Duodenal mucosa (tissue), 2 donors: ENCODE measurements at regions not wholly inside any gene's neighbourhood (a gene's known extent, or its start where the extent isn't known, plus 50 kb on each side); places are given as distances from the start of the nearest gene placed in this dataset.
"Not testable (repeated sequence)": the region's sequence is repeated elsewhere in the genome, so short reads cannot be mapped to it uniquely, and the experiment has no call there.

Source experiments
- H3K27ac ChIP-seq: one replicate; pipeline ENCODE4 v1.7.0; 2013; ENCODE audit warnings: low read depth, low read length
- H3K27me3 ChIP-seq, 2 donors: one replicate each; pipeline ENCODE4 v1.7.0; 2013; ENCODE audit warnings: low read length in 2 of 2, control low read depth in 1 of 2; ENCODE audit not compliant: insufficient read depth in 2 of 2, control insufficient read depth in 1 of 2
- H3K36me3 ChIP-seq, 2 donors: one replicate each; pipeline ENCODE4 v1.7.0; 2013; ENCODE audit warnings: low read length in 2 of 2, control low read depth in 1 of 2; ENCODE audit not compliant: insufficient read depth in 2 of 2, control insufficient read depth in 1 of 2
- H3K4me1 ChIP-seq, 2 donors: one replicate each; pipeline ENCODE4 v1.7.0; 2013; ENCODE audit warnings: low read length in 2 of 2, control low read depth in 1 of 2; ENCODE audit not compliant: insufficient read depth in 2 of 2, control insufficient read depth in 1 of 2
- H3K4me3 ChIP-seq, 2 donors: one replicate each; pipeline ENCODE4 v1.7.0; 2013; ENCODE audit warnings: low read length in 2 of 2, low read depth in 1 of 2
- H3K9ac ChIP-seq, 2 donors: one replicate each; pipeline ENCODE4 v1.7.0; 2013; ENCODE audit warnings: low read length in 2 of 2, low read depth in 1 of 2
- H3K9me3 ChIP-seq, 2 donors: one replicate each; pipeline ENCODE4 v1.7.0; 2013; ENCODE audit warnings: low read length in 2 of 2, control low read depth in 1 of 2; ENCODE audit not compliant: control insufficient read depth in 1 of 2

GRCh38 chr3:78249294-78249693 lies 1209.4 kb downstream of the ROBO2 start:
- H3K9ac ChIP-seq: no peak overlapping the region
- H3K27ac ChIP-seq: no peak overlapping the region
- peaks cover 6 to 14% of the 10 kb centered on the region in 2 donors for H3K9me3 ChIP-seq
- no peaks in the 10 kb centered on the region for H3K27me3 ChIP-seq
- no peak overlapping the region for H3K4me3 ChIP-seq
- no peaks in the 10 kb centered on the region for H3K4me1 ChIP-seq
- no peaks in the 10 kb centered on the region for H3K36me3 ChIP-seq

GRCh38 chr3:78253860-78254259 lies 1214.0 kb downstream of the ROBO2 start:
- no peaks in the 10 kb centered on the region for H3K36me3 ChIP-seq
- H3K4me3 ChIP-seq: no peak overlapping the region

GRCh38 chr3:78255403-78255802 lies 1215.5 kb downstream of the ROBO2 start:
- H3K4me3 ChIP-seq: no peak overlapping the region
- H3K27ac ChIP-seq: no peak overlapping the region
- H3K9me3 ChIP-seq: peaks cover 2 to 7% of the 10 kb centered on the region in 2 donors
- H3K27me3 ChIP-seq: no peaks in the 10 kb centered on the region
- H3K9ac ChIP-seq: no peak overlapping the region
- H3K4me1 ChIP-seq: no peaks in the 10 kb centered on the region
- no peaks in the 10 kb centered on the region for H3K36me3 ChIP-seq

More at GRCh38 chr3:78253860-78254259, 1214.0 kb downstream of the ROBO2 start:
- Histone ChIP-seq H3K27ac (no peak overlapping the region), H3K9me3 (peaks cover under 1 to 7% of the 10 kb centered on the region in 2 donors), H3K27me3 (no peaks in the 10 kb centered on the region), H3K4me1 (no peaks in the 10 kb centered on the region), H3K9ac (no peak overlapping the region)

GRCh38 chr3:78256123-78256522 lies 1216.2 kb downstream of the ROBO2 start:
- Histone ChIP-seq H3K9me3 (peaks cover under 1 to 2% of the 10 kb centered on the region in 2 donors), H3K27me3 (no peaks in the 10 kb centered on the region)

GRCh38 chr3:78257951-78258530 lies 1218.1 kb downstream of the ROBO2 start:
- H3K27ac ChIP-seq: no peak overlapping the region
- H3K9ac ChIP-seq: no peak overlapping the region

More at GRCh38 chr3:78256123-78256522, 1216.2 kb downstream of the ROBO2 start:
- Histone ChIP-seq H3K4me3 (no peak overlapping the region), H3K36me3 (no peaks in the 10 kb centered on the region), H3K27ac (no peak overlapping the region), H3K9ac (no peak overlapping the region), H3K4me1 (no peaks in the 10 kb centered on the region)

GRCh38 chr3:78258798-78259197 lies 1218.9 kb downstream of the ROBO2 start:
- H3K27ac ChIP-seq: no peak overlapping the region
- H3K4me3 ChIP-seq: no peak overlapping the region
- no peaks in the 10 kb centered on the region for H3K27me3 ChIP-seq
- no peaks in the 10 kb centered on the region for H3K4me1 ChIP-seq
- no peaks in the 10 kb centered on the region for H3K36me3 ChIP-seq
- no peak overlapping the region for H3K9ac ChIP-seq
- H3K9me3 ChIP-seq: peaks cover 0 to 2% of the 10 kb centered on the region in 2 donors

More at GRCh38 chr3:78257951-78258530, 1218.1 kb downstream of the ROBO2 start:
- H3K9me3 ChIP-seq: peaks cover 0 to 2% of the 10 kb centered on the region in 2 donors
- no peaks in the 10 kb centered on the region for H3K27me3 ChIP-seq
- no peaks in the 10 kb centered on the region for H3K36me3 ChIP-seq
- H3K4me1 ChIP-seq: no peaks in the 10 kb centered on the region
- H3K4me3 ChIP-seq: no peak overlapping the region

GRCh38 chr3:78260388-78260787 lies 1220.5 kb downstream of the ROBO2 start:
- H3K36me3 ChIP-seq: no peaks in the 10 kb centered on the region
- H3K4me3 ChIP-seq: no peak overlapping the region
- H3K27ac ChIP-seq: no peak overlapping the region
- H3K9ac ChIP-seq: no peak overlapping the region
- H3K9me3 ChIP-seq: peaks cover 2 to 3% of the 10 kb centered on the region in 2 donors
- no peaks in the 10 kb centered on the region for H3K4me1 ChIP-seq
- no peaks in the 10 kb centered on the region for H3K27me3 ChIP-seq

- not testable (repeated sequence) for H3K36me3 ChIP-seq, H3K4me1 ChIP-seq, H3K4me3 ChIP-seq, H3K27ac ChIP-seq, H3K9ac ChIP-seq, H3K27me3 ChIP-seq
- H3K9me3 ChIP-seq: peaks cover 6 to 18% of the 10 kb centered on the region in 2 donors
Observed at GRCh38 chr3:78266550-78266949, 1226.7 kb downstream of the ROBO2 start.

GRCh38 chr3:78267235-78267634 lies 1227.3 kb downstream of the ROBO2 start:
- no peaks in the 10 kb centered on the region for H3K4me1 ChIP-seq
- H3K27ac ChIP-seq: no peak overlapping the region
- H3K27me3 ChIP-seq: no peaks in the 10 kb centered on the region
- H3K4me3 ChIP-seq: no peak overlapping the region
- H3K36me3 ChIP-seq: no peaks in the 10 kb centered on the region
- H3K9ac ChIP-seq: no peak overlapping the region
- H3K9me3 ChIP-seq: peaks cover 6 to 18% of the 10 kb centered on the region in 2 donors

- Histone ChIP-seq H3K36me3 (no peaks in the 10 kb centered on the region), H3K9ac (no peak overlapping the region)
Observed at GRCh38 chr3:78268087-78268486, 1228.2 kb downstream of the ROBO2 start.

More at GRCh38 chr3:78268087-78268486, 1228.2 kb downstream of the ROBO2 start:
- H3K9me3 ChIP-seq: peaks cover 6 to 18% of the 10 kb centered on the region in 2 donors
- H3K27me3 ChIP-seq: no peaks in the 10 kb centered on the region
- H3K4me1 ChIP-seq: no peaks in the 10 kb centered on the region
- no peak overlapping the region for H3K4me3 ChIP-seq
- no peak overlapping the region for H3K27ac ChIP-seq
